ENCODE measurements at regions not wholly inside any gene's neighbourhood (a gene's known extent, or its start where the extent isn't known, plus 50 kb on each side); places are given as distances from the start of the nearest gene placed in this dataset.
A peak's percentile ranks its signal among the peaks of the same experiment; 100 is the strongest.
"Not testable (repeated sequence)": the region's sequence is repeated elsewhere in the genome, so short reads cannot be mapped to it uniquely, and the experiment has no call there.

DNA sequence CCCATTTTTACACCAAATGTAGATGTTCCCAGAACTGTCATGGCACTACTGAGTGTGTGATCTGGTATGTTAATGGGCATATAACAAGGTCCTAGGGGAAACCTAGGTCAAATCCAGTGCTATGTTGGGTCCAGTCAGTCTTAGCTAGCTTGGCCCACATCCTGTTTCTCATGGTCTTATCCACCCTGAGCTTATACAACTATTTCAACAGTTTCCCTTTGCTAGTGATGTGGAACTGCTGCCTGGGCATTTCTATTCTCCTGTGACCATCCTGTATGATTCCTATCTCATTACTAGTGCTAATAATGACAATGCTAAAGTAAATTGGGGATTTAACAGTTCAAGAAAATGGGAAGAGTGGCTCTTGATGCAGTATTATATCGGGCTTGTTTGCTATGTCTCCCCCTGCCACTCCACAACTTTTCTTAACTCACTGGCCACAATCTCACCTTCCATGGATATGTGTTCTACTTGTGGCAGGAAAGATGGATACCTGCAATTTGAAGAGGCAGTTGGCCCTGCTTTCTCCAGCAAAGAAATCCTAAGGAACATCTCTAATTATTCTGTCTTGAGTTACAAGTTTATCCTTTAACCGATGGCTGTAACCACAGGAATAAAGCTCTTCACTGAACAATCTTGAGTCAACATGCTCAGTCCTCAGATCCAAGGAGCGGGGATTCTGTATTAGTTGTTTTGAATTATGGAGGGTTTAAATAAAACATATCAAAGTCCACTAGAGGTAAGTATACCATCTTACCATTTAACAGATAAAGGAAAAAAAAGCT, 707.8 kb downstream of the XPNPEP1 start:
- Histone ChIP-seq H3K9me3 (ENCODE audit: low read depth) (no peaks in the 10 kb centered on the region), H2AFZ (no peak overlapping the region), H3K27ac (no peak overlapping the region), H3F3A (ENCODE audit: insufficient read depth) (no peaks in the 10 kb centered on the region), H3K27me3 (replicated peaks; ENCODE audit: insufficient read depth) (no peaks in the 10 kb centered on the region), H3K9ac (no peak overlapping the region), H3K36me3 (ENCODE audit: low read depth) (no peaks in the 10 kb centered on the region), H3K4me1 (ENCODE audit: insufficient read depth) (no peaks in the 10 kb centered on the region), H3K4me3 (no peak overlapping the region), H4K20me1 (ENCODE audit: insufficient read depth) (no peaks in the 10 kb centered on the region), H3K9me2 (ENCODE audit: insufficient read depth) (peaks cover 3% of the 10 kb centered on the region; the same call in 1 of the 2 replicates), H3K4me2 (ENCODE audit: unreplicated experiment) (no peak overlapping the region), H3K79me2 (ENCODE audit: insufficient read depth) (no peaks in the 10 kb centered on the region)
- WGBS, 2 experiments (ENCODE audit: low coverage in 1 of 2, low lambda C conversion rate in 2 of 2, missing lambda C conversion rate in 2 of 2), result 85 to 86% methylated on average over 3 of the region's 3 CpGs
- peak; percentile 9 for DNase-seq
- TF ChIP-seq EZH2 (IDR thresholded peaks at IDR 0.05; ENCODE audit: insufficient read depth, poor library complexity, severe bottlenecking) (no peak), EZH2phosphoT487 (IDR thresholded peaks at IDR 0.05; ENCODE audit: insufficient read depth, low read depth) (no peak)
- in situ Hi-C loops (cut with MboI), result no loop called here

DNA sequence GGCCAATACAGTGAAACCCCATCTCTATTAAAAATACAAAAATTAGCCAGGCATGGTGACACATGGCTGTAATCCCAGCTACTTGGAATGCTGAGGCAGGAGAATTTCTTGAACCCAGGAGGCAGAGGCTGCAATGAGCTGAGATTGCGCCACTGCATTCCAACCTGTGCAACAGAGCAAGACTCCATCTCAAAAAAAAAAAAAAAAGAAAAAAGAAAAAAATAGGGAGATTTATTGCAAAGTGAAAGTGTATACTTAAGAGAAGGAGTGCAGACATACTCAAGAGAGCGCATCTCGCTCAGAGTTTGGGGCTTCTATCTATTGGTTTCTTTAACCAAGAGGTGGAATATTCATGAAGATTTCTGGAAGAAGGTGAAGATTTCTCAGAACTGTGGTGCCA, 708.4 kb downstream of the XPNPEP1 start:
- H3K9me3 ChIP-seq (ENCODE audit: low read depth); H3K36me3 ChIP-seq (ENCODE audit: low read depth); H3K4me2 ChIP-seq (ENCODE audit: unreplicated experiment); DNase-seq; H3F3A ChIP-seq (ENCODE audit: insufficient read depth); H3K9me2 ChIP-seq (ENCODE audit: insufficient read depth); in situ Hi-C loops (cut with MboI); H4K20me1 ChIP-seq (ENCODE audit: insufficient read depth); H3K79me2 ChIP-seq (ENCODE audit: insufficient read depth); H3K9ac ChIP-seq; H3K4me1 ChIP-seq (ENCODE audit: insufficient read depth); H3K27ac ChIP-seq; H2AFZ ChIP-seq; H3K4me3 ChIP-seq; H3K27me3 ChIP-seq (replicated peaks; ENCODE audit: insufficient read depth): not testable (repeated sequence)
- WGBS, 2 experiments (ENCODE audit: low coverage in 1 of 2, low lambda C conversion rate in 2 of 2, missing lambda C conversion rate in 2 of 2), result 97 to 100% methylated on average over 3 of the region's 3 CpGs

DNA sequence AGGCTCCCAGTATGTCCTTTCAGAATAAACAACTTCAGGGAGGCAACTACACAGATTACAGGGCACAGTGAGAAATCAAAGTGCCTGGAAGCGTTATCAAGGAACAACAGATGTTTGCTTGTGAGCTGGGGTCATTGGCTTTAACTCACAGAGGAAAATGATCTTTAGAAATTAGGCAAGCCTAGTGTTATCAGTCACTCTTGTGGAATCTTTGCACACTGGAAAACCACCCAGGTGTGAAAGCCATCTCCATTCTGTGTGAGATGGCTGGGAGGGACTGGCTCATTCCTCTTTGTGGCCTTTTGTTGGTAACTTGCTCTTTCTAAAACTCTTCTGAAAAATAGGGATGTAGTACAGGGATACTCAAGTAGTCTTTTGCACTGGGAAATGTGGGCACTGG, 716.0 kb downstream of the XPNPEP1 start:
- Histone ChIP-seq H3K9me2 (ENCODE audit: insufficient read depth) (no peaks in the 10 kb centered on the region; the same call in 1 of the 2 replicates), H3K9ac (no peak overlapping the region), H3K9me3 (ENCODE audit: low read depth) (no peaks in the 10 kb centered on the region), H2AFZ (peak overlapping the region; percentile 22; the same call in 1 of the 2 replicates), H3K27me3 (replicated peaks; ENCODE audit: insufficient read depth) (no peaks in the 10 kb centered on the region), H3F3A (ENCODE audit: insufficient read depth) (peaks cover 25% of the 10 kb centered on the region), H3K79me2 (ENCODE audit: insufficient read depth) (no peaks in the 10 kb centered on the region), H4K20me1 (ENCODE audit: insufficient read depth) (no peaks in the 10 kb centered on the region), H3K36me3 (ENCODE audit: low read depth) (no peaks in the 10 kb centered on the region), H3K4me1 (ENCODE audit: insufficient read depth) (peaks cover 41% of the 10 kb centered on the region), H3K4me2 (ENCODE audit: unreplicated experiment) (no peak overlapping the region), H3K4me3 (no peak overlapping the region), H3K27ac (no peak overlapping the region)
- no peak for DNase-seq
- no peak for TF ChIP-seq EZH2 (IDR thresholded peaks at IDR 0.05; ENCODE audit: insufficient read depth, poor library complexity, severe bottlenecking)
- no peak for TF ChIP-seq EZH2phosphoT487 (IDR thresholded peaks at IDR 0.05; ENCODE audit: insufficient read depth, low read depth)
- WGBS, 2 experiments (ENCODE audit: low coverage in 1 of 2, low lambda C conversion rate in 2 of 2, missing lambda C conversion rate in 2 of 2), result 96 to 100% methylated on average over 1 of the region's 1 CpG
- in situ Hi-C loops (cut with MboI), result no loop called here

DNA sequence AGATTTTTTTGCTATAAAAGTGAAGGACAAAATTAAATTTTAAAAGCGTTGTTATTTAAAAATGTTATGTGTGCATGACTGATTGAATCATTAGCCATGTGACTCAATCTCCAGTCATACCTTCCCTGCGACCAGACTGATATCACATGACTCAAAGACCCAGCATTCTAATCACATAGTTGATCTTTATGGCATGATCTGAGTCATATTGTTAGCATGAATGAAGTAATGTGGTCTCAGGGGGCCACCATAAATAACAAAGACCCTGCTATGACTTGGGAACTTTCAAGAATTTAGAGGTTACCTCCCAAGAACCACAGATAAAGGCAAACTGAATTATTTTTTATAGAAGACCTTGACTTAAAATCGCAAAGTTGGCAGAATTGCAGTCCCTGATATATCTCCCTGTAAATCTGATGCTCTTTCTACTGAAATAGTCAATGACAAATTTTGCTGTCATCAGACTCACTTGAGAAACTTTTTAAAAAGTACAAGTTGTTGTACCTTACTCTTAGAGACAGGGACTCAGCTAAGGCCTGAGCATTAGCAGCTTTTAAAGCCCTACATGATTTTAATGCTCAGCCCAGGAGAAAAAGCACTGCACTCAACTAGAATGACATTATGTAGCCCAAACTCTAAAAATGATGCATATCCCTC, 717.3 kb downstream of the XPNPEP1 start:
- TF ChIP-seq EZH2phosphoT487 (IDR thresholded peaks at IDR 0.05; ENCODE audit: insufficient read depth, low read depth), result no peak
- no peak for TF ChIP-seq EZH2 (IDR thresholded peaks at IDR 0.05; ENCODE audit: insufficient read depth, poor library complexity, severe bottlenecking)
- H3K4me3 ChIP-seq, result no peak overlapping the region
- no peaks in the 10 kb centered on the region; the same call in 1 of the 2 replicates for H3K9me2 ChIP-seq (ENCODE audit: insufficient read depth)
- in situ Hi-C loops (cut with MboI), result no loop called here
- H3K4me2 ChIP-seq (ENCODE audit: unreplicated experiment), result peak overlapping the region; percentile 78
- H4K20me1 ChIP-seq (ENCODE audit: insufficient read depth), result no peaks in the 10 kb centered on the region
- H3K36me3 ChIP-seq (ENCODE audit: low read depth), result no peaks in the 10 kb centered on the region
- H3K4me1 ChIP-seq (ENCODE audit: insufficient read depth), result peaks cover 44% of the 10 kb centered on the region
- DNase-seq, result peak; percentile 93
- 0 to 3% methylated on average over 3 of the region's 3 CpGs for WGBS, 2 experiments (ENCODE audit: low coverage in 1 of 2, low lambda C conversion rate in 2 of 2, missing lambda C conversion rate in 2 of 2)
- H3K79me2 ChIP-seq (ENCODE audit: insufficient read depth), result no peaks in the 10 kb centered on the region
- H2AFZ ChIP-seq, result no peak overlapping the region
- H3K27me3 ChIP-seq (replicated peaks; ENCODE audit: insufficient read depth), result no peaks in the 10 kb centered on the region
- H3F3A ChIP-seq (ENCODE audit: insufficient read depth), result peaks cover 25% of the 10 kb centered on the region
- H3K9me3 ChIP-seq (ENCODE audit: low read depth), result no peaks in the 10 kb centered on the region
- H3K9ac ChIP-seq, result peak overlapping the region; percentile 26; the same call in 1 of the 2 replicates
- peak overlapping the region; percentile 70 for H3K27ac ChIP-seq

All from GM23248 (cell line).